ENCODE measurements at regions not wholly inside any gene's neighbourhood (a gene's known extent, or its start where the extent isn't known, plus 50 kb on each side); places are given as distances from the start of the nearest gene placed in this dataset.

- Histone ChIP-seq H3K9me2 (replicated peaks; ENCODE audit: control insufficient read depth, low read length) (no peaks in the 10 kb centered on the region), H3K4me2 (ENCODE audit: low read length) (no peak overlapping the region), H3K4me3 (ENCODE audit: low read length) (no peak overlapping the region), H3K27ac (ENCODE audit: low read depth, low read length) (no peak overlapping the region), H3K27me3 (ENCODE audit: control insufficient read depth, low read length) (no peaks in the 10 kb centered on the region), H3K36me3 (ENCODE audit: control insufficient read depth, low read length) (no peaks in the 10 kb centered on the region), H4K20me1 (ENCODE audit: control insufficient read depth, insufficient read depth, low read depth, low read length) (no peaks in the 10 kb centered on the region), H3F3A (ENCODE audit: control insufficient read depth, insufficient read depth) (no peaks in the 10 kb centered on the region), H3K4me1 (ENCODE audit: control insufficient read depth, low read length) (no peaks in the 10 kb centered on the region), H3K79me2 (ENCODE audit: control insufficient read depth, low read length) (no peaks in the 10 kb centered on the region), H3K9me3 (ENCODE audit: control insufficient read depth, insufficient read depth, low read length) (no peaks in the 10 kb centered on the region)
- TF ChIP-seq CTCF (IDR thresholded peaks at IDR 0.05; ENCODE audit: low read depth, low read length, poor library complexity, severe bottlenecking), result no peak
- TF ChIP-seq EZH2phosphoT487 (IDR thresholded peaks at IDR 0.05; ENCODE audit: borderline replicate concordance, low read length), result no peak
Observed at GRCh38 chr18:6593142-6593885, 136.2 kb upstream of the ARHGAP28 start.

GRCh38 chr18:6595666-6596065, 133.8 kb upstream of the ARHGAP28 start:
- no peaks in the 10 kb centered on the region for H3K79me2 ChIP-seq (ENCODE audit: control insufficient read depth, low read length)
- TF ChIP-seq EZH2phosphoT487 (IDR thresholded peaks at IDR 0.05; ENCODE audit: borderline replicate concordance, low read length), result no peak
- no peak for TF ChIP-seq CTCF (IDR thresholded peaks at IDR 0.05; ENCODE audit: low read depth, low read length, poor library complexity, severe bottlenecking)

GRCh38 chr18:6598657-6599056, 130.9 kb upstream of the ARHGAP28 start:
- no peaks in the 10 kb centered on the region for H3K9me2 ChIP-seq (replicated peaks; ENCODE audit: control insufficient read depth, low read length)
- no peaks in the 10 kb centered on the region for H4K20me1 ChIP-seq (ENCODE audit: control insufficient read depth, insufficient read depth, low read depth, low read length)
- no peak for TF ChIP-seq EZH2phosphoT487 (IDR thresholded peaks at IDR 0.05; ENCODE audit: borderline replicate concordance, low read length)
- no peaks in the 10 kb centered on the region for H3K79me2 ChIP-seq (ENCODE audit: control insufficient read depth, low read length)
- no peaks in the 10 kb centered on the region for H3K4me1 ChIP-seq (ENCODE audit: control insufficient read depth, low read length)
- H3K36me3 ChIP-seq (ENCODE audit: control insufficient read depth, low read length), result no peaks in the 10 kb centered on the region
- no peaks in the 10 kb centered on the region for H3F3A ChIP-seq (ENCODE audit: control insufficient read depth, insufficient read depth)
- no peak overlapping the region for H3K4me3 ChIP-seq (ENCODE audit: low read length)
- H3K27ac ChIP-seq (ENCODE audit: low read depth, low read length), result no peak overlapping the region
- no peak overlapping the region for H3K4me2 ChIP-seq (ENCODE audit: low read length)
- no peaks in the 10 kb centered on the region for H3K27me3 ChIP-seq (ENCODE audit: control insufficient read depth, low read length)
- H3K9me3 ChIP-seq (ENCODE audit: control insufficient read depth, insufficient read depth, low read length), result no peaks in the 10 kb centered on the region

More at GRCh38 chr18:6595666-6596065, 133.8 kb upstream of the ARHGAP28 start:
- Histone ChIP-seq H4K20me1 (ENCODE audit: control insufficient read depth, insufficient read depth, low read depth, low read length) (no peaks in the 10 kb centered on the region), H3K4me1 (ENCODE audit: control insufficient read depth, low read length) (no peaks in the 10 kb centered on the region), H3K4me2 (ENCODE audit: low read length) (no peak overlapping the region), H3K9me3 (ENCODE audit: control insufficient read depth, insufficient read depth, low read length) (no peaks in the 10 kb centered on the region), H3K4me3 (ENCODE audit: low read length) (no peak overlapping the region), H3F3A (ENCODE audit: control insufficient read depth, insufficient read depth) (no peaks in the 10 kb centered on the region), H3K9me2 (replicated peaks; ENCODE audit: control insufficient read depth, low read length) (no peaks in the 10 kb centered on the region), H3K27me3 (ENCODE audit: control insufficient read depth, low read length) (no peaks in the 10 kb centered on the region), H3K27ac (ENCODE audit: low read depth, low read length) (no peak overlapping the region), H3K36me3 (ENCODE audit: control insufficient read depth, low read length) (no peaks in the 10 kb centered on the region)

GRCh38 chr18:6600667-6601167, 128.8 kb upstream of the ARHGAP28 start:
- Histone ChIP-seq H3K4me3 (ENCODE audit: low read length) (no peak overlapping the region), H3K36me3 (ENCODE audit: control insufficient read depth, low read length) (no peaks in the 10 kb centered on the region), H3K9me3 (ENCODE audit: control insufficient read depth, insufficient read depth, low read length) (no peaks in the 10 kb centered on the region), H3K9me2 (replicated peaks; ENCODE audit: control insufficient read depth, low read length) (no peaks in the 10 kb centered on the region), H4K20me1 (ENCODE audit: control insufficient read depth, insufficient read depth, low read depth, low read length) (no peaks in the 10 kb centered on the region), H3K79me2 (ENCODE audit: control insufficient read depth, low read length) (no peaks in the 10 kb centered on the region), H3K27me3 (ENCODE audit: control insufficient read depth, low read length) (no peaks in the 10 kb centered on the region), H3K4me2 (ENCODE audit: low read length) (no peak overlapping the region), H3F3A (ENCODE audit: control insufficient read depth, insufficient read depth) (no peaks in the 10 kb centered on the region), H3K27ac (ENCODE audit: low read depth, low read length) (no peak overlapping the region), H3K4me1 (ENCODE audit: control insufficient read depth, low read length) (no peaks in the 10 kb centered on the region)
- TF ChIP-seq CTCF (IDR thresholded peaks at IDR 0.05; ENCODE audit: low read depth, low read length, poor library complexity, severe bottlenecking) (no peak), EZH2phosphoT487 (IDR thresholded peaks at IDR 0.05; ENCODE audit: borderline replicate concordance, low read length) (no peak)

Measured in DOHH2 (cell line).